KOPT-K1 (cell line): ENCODE measurements at regions not wholly inside any gene's neighbourhood (a gene's known extent, or its start where the extent isn't known, plus 50 kb on each side); places are given as distances from the start of the nearest gene placed in this dataset.

Experiments
- H3K27ac ChIP-seq: fragments of 200-600 bp; sonication (generic); 2 replicates; pipeline ENCODE4 v1.5.1; 2016; ENCODE audit warnings: antibody characterized with exemption, mild to moderate bottlenecking, low read depth, low read length; ENCODE audit not compliant: poor library complexity, severe bottlenecking
- H3K36me3 ChIP-seq: fragments of 200-600 bp; sonication (generic); 2 replicates; pipeline ENCODE4 v1.5.1; 2017; ENCODE audit warnings: antibody characterized with exemption, mild to moderate bottlenecking, low read length, moderate library complexity; ENCODE audit not compliant: insufficient read depth
- H3K9me3 ChIP-seq: fragments of 200-600 bp; sonication (generic); 2 replicates; pipeline ENCODE4 v1.5.1; 2017; ENCODE audit warnings: antibody characterized with exemption, low read length, mild to moderate bottlenecking; ENCODE audit not compliant: insufficient read depth, poor library complexity, severe bottlenecking

DNA sequence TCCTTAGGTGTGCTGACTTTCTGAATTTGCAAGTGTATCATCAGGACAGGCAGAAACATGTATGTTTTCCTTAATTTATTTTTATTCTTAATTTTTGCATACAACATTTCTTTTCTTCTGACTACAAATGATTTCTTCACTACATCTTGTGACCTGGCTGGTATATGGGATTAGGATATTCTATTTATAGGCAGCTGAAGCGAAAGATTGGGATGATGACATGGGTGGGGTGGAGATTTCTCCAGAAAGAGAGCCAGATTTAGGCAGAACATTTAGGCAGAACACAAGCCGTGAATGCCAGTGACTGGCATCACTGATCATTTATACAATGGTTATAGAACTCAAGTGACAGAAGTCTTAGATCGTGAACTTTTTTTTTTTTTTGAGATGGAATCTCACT is 256.7 kb downstream of the KLF6 start:
- no peaks in the 10 kb centered on the region for H3K9me3 ChIP-seq
- H3K36me3 ChIP-seq: no peaks in the 10 kb centered on the region
- H3K27ac ChIP-seq: no peak overlapping the region

DNA sequence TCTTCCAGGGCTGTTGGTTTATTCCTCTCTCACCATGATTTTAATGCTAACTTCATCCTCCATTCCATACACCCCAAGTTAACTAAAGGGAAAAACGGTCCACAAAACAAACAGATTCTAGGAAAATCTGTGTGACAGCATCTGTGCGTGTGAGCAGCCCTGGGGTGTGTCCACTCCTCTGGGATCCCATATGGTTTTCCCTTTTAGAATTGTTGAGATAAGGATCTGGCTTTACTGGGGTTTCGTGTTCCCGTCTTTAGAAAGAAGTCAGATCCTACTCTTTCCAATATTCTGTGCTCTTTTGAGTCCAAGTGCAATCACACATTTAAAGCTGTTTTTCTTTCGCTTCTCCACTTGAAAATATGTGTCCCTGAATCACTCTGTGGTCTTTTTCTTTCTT is 257.1 kb downstream of the KLF6 start:
- no peak overlapping the region for H3K27ac ChIP-seq
- H3K36me3 ChIP-seq: no peaks in the 10 kb centered on the region
- no peaks in the 10 kb centered on the region for H3K9me3 ChIP-seq

DNA sequence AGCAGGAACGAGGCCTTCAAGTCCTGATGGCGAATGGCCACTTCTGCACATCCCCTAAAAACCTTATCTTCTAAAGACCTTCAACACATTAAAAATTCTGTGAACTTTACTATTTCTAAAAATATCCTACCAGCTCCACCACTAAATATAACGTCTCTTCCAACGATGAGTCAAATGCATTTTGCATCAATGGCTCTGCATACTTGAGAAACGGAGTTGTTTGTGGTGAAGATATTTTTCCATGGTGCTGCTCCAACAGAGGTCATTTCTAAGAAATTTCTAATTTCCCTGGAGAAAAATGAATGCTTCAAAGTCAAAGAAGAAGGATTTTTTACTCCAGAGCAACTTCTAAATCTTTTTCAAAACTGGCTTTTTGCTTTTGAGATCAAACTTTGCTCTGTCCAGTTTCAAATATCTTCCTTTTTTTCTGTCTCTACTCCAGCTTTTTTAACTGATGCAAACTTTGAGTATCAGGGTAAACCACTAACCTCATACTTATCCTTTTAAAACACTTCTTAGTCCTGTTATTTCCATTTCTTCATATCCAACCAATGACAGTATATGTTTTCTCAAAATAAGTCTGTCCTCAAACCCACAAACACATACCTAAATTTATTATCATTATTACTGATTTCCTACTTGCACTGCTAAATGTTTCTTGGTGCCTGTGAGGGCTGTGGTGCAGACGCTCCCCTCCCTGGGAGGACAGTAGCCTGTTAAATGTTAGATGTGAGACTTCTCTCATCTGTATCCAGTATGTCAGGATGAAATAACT is 258.1 kb downstream of the KLF6 start:
- Histone ChIP-seq H3K9me3 (no peaks in the 10 kb centered on the region), H3K36me3 (no peaks in the 10 kb centered on the region), H3K27ac (no peak overlapping the region)

DNA sequence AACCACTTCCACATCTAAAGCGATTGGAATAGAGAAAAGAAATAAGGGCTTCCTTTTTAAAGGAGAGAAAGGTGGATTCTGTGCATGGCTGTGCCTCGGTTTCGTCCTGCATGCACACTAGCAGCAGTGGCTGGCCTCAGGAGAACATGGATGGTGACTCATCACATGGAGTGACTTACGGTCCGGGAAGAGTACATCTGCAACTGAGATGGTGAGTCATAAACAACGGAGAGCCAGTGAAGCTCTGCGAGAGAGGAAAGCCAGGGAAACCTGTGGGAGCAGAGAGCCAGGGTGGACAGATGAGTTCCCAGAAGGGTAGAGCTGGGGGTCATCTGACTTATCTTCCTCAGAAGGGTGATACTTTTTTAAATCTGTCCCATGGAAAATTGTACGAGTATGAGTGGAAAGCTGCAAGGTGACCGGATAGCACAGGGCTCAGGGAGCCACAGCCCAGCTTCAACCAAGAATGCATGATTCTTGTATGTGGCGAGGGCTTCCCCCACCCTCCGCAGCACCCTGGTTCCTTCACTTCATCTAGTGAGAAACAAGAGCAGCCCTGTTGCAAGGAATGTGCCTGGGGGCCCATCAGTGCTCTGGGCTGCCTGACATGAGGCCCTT is 259.1 kb downstream of the KLF6 start:
- H3K27ac ChIP-seq: no peak overlapping the region
- H3K9me3 ChIP-seq: no peaks in the 10 kb centered on the region

DNA sequence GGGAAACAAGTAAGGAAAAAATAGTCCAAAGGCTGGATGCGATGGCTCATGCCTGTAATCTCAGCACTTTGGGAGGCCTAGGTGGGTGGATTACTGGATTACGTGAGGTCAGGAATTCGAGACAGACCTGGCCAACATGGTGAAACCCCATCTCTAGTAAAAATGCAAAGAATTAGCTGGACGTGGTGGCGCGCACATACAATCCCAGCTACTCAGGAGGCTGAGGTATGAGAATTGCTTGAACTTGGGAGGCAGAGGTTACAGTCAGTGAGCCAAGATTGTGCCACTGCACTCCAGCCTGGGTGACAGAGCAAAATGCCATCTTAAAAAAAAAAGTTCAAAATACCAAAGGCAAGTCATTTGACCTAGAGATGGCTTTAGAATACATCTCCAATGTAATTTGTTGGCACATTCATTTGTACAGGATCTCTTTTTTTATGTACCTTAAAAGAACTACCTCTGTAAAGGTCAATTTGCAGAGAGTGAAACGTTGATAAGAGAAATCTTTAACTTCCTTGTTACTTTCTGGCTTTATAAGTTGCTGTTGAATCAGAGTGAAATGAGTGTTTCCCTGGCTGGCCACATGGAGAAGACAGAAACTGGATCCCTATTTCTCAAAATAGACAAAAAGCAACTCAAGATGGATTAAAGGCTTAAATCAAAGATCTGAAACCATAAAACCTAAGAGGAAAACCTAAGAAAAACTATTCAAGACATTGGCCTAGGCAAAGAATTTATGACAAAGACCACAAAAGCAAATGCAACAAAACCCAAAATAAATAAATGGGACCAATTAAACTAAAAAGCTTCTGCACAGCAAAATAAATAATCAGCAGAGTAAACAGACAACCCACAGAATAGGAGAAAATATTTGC is 260.7 kb downstream of the KLF6 start:
- H3K27ac ChIP-seq: no peak overlapping the region

More for the DNA sequence above, 259.1 kb downstream of the KLF6 start:
- no peaks in the 10 kb centered on the region for H3K36me3 ChIP-seq

DNA sequence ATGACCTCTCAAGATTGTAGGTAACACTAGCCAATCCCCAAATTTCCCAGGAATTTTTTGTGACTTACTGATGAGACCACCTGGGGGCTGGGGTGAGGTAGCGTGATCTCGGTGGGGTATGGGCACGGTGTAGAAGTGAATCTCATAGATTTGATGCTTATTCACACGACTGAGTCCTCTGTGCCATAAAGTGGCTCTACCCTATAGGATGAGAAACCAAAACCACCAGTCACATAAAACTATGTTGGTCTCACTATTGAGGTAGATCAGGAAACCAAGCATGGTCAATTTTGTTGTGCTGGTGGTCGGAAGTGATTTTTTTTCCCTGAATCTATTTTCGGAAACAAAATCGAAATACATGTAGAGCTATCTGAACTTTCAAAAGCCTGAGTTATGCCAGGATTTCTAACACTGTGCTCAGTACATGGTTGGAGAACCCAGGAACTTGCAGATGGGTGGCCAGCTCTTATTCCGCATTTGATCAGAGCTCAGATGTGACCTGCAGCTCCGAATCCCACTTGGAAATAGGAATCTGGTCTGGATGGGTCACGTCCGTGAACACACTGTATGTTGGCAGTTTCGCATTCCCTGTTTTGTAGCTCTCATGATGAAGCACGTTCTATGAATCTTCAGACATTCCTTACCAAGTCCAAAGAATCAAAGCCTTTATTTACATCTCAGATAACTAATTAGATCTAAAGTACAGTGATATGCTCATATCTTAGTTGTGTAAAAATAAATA is 261.5 kb downstream of the KLF6 start:
- H3K27ac ChIP-seq: no peak overlapping the region
- no peaks in the 10 kb centered on the region for H3K36me3 ChIP-seq
- H3K9me3 ChIP-seq: no peaks in the 10 kb centered on the region

More for the DNA sequence above, 260.7 kb downstream of the KLF6 start:
- no peaks in the 10 kb centered on the region for H3K36me3 ChIP-seq
- H3K9me3 ChIP-seq: no peaks in the 10 kb centered on the region

DNA sequence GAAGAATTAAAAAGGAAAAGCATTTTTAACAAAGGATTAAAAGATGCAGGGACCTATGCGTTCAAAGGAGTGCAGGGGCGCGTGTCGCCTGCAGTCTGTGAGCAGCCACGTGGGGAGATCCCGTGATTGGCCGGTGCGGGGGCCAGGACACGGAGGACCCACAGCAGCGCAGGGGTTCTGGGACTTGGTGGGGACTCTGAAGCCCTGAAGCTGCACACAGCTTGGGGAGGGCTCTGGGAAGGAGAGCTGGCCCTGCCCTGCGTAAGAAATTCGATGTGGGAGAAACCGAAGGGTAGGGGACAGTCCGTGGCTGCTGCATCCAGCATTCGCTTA is 268.1 kb downstream of the KLF6 start:
- no peaks in the 10 kb centered on the region for H3K36me3 ChIP-seq
- H3K27ac ChIP-seq: no peak overlapping the region
- H3K9me3 ChIP-seq: peaks cover 13% of the 10 kb centered on the region

DNA sequence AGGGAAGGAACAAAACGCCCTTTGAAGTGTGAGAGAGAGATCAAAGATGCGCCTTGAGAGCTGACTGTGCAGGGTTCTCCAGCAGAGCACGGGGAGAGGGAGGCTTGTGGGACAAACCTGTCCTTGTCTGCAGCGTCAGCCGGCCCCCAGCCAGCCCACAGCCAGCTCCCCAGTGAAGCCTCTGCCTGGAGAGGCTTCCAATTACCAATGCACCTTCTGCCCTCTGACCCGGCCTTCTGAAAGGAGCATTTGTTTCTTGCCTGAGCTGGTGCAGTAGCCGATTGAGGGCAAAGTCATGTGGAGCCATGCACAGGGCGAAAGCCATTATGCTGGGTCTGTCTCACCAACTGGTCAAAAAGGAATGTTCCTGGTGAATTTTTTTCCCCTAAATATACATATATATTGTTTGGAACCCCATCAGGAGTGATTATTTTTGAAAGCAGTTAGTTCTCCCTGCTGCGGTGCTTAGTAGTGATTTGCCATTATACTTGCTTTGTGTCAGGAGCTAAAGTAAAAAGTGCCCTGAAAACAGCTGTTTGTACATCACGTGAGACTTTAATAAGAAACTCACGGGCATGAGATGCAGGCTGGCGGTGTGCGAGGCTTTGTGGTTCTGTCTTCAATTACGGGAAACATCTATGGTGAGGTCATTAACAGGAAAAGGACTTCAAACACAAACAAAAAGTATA is 268.6 kb downstream of the KLF6 start:
- Histone ChIP-seq H3K9me3 (peaks cover 13% of the 10 kb centered on the region), H3K36me3 (no peaks in the 10 kb centered on the region), H3K27ac (no peak overlapping the region)

DNA sequence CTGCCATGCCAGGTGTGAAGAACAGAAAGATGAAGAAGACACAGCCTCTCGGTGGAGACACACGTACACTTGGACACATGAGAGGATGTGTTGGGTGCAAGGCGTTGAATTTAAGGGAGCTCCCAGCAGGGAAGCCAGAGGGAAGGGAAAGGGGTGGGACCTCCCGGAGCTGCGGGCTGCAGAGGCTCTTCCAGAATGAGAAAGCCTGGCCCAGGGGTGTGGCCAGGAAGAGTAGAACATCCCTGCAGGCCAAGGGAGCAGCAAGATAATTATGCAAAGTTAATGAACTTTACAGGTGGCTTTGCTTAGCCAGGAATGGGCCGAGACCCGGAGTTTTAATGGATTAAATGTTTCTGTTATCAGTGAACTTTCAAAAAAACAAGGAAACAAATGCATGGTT is 270.3 kb downstream of the KLF6 start:
- Histone ChIP-seq H3K36me3 (no peaks in the 10 kb centered on the region), H3K9me3 (peaks cover 13% of the 10 kb centered on the region)

DNA sequence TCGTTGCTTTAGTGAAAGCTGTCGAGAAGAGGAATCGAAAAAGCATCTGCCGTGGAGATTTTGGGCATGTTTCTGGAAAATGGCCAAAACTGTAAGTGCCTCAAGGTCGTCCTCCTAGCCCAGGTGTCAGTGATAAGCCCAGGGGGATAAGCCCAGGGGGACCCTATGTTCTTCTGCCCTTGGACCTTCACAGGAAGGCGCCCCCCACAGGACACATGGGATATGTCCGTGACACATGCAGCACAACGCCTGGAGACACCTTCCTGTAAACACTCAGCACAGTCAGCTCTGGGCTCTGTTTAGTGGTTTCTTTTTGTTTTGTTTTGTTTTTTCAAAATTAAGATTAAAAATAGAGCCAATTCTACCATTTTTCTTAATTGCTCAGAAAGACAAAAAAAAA is 272.7 kb downstream of the KLF6 start:
- Histone ChIP-seq H3K36me3 (no peaks in the 10 kb centered on the region), H3K27ac (no peak overlapping the region), H3K9me3 (peaks cover 4% of the 10 kb centered on the region)

More for the DNA sequence above, 270.3 kb downstream of the KLF6 start:
- H3K27ac ChIP-seq: no peak overlapping the region

DNA sequence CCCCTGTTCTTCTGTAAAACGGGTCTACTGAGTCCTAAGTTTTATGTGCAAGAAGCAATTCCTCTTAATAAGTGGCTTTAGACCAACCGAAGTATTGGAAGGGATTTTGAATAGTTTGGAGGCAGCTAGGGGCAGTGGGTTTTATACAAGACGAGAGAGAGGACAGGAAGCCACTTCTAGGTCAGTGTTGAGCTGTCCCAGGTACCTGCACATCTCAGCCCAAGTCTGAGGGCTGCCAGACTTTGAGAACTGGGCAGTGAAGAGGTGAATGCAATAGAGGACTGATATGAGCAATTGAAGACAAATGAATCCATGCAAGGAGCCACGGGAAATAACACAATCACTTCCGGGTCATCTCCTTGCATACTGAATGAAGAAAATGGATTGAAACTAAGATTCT is 273.5 kb downstream of the KLF6 start:
- Histone ChIP-seq H3K36me3 (no peaks in the 10 kb centered on the region), H3K27ac (no peak overlapping the region), H3K9me3 (no peaks in the 10 kb centered on the region)

DNA sequence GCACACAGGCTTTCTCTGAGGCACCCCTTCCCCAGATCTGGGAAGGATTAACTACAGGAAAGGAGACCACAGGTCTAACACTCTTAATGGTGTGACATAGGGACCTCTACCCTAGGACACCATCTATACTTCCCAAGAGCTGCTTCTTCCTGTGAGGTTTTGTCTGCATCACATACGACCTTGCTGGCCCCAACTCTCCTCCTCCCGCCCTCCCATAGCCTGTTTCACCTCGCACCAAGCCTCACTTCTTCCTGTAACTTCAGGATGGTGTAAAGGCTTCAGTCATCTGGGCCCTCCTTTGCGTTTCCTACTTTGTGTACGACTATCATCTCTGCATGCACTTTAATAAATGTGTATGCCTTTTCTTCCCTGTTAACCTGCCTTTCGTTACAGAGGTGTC is 274.3 kb downstream of the KLF6 start:
- Histone ChIP-seq H3K36me3 (no peaks in the 10 kb centered on the region), H3K27ac (no peak overlapping the region), H3K9me3 (no peaks in the 10 kb centered on the region)

DNA sequence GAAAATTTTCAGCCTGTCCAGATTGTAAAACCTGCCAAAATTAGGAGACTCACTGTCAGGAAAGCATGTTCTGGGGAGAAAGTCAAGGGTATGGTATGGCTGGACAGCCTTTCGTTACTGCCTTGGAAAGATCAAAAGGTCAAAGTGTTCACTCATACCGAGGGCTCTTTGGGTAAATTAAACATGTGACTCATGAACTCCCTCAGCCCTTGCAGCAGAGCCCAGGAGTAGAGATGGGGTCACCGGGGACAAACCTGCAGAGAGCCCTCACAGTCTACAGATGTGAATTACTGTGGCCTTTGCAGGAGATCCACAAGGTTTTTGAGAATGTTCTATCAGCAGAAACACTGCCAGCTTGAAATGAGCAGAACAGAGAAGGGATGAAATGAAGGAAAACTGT is 275.7 kb downstream of the KLF6 start:
- Histone ChIP-seq H3K9me3 (no peaks in the 10 kb centered on the region), H3K27ac (no peak overlapping the region), H3K36me3 (no peaks in the 10 kb centered on the region)

DNA sequence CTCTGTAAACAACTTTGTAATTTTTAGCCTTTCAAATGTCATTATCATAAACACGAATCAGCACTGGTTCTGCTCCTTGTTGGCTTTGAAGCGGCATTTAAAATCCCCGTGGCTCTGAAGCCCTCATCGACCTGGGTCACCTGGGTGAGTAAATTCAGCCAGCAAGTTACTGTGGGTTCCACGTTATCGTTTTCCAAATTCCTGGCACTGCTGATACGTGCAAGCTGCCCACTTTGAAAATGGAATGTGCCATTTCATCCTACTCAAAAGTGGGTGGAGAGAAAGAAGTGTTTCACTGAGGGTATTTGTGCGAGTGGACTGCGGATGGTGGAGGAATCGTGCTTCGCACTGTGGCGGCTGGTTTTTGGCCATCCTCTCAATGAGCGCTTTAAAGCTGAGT is 281.7 kb downstream of the KLF6 start:
- Histone ChIP-seq H3K9me3 (no peaks in the 10 kb centered on the region), H3K36me3 (no peaks in the 10 kb centered on the region), H3K27ac (no peak overlapping the region)
